ENCODE measurements at regions not wholly inside any gene's neighbourhood (a gene's known extent, or its start where the extent isn't known, plus 50 kb on each side); places are given as distances from the start of the nearest gene placed in this dataset.
"Not testable (repeated sequence)": the region's sequence is repeated elsewhere in the genome, so short reads cannot be mapped to it uniquely, and the experiment has no call there.

DNA sequence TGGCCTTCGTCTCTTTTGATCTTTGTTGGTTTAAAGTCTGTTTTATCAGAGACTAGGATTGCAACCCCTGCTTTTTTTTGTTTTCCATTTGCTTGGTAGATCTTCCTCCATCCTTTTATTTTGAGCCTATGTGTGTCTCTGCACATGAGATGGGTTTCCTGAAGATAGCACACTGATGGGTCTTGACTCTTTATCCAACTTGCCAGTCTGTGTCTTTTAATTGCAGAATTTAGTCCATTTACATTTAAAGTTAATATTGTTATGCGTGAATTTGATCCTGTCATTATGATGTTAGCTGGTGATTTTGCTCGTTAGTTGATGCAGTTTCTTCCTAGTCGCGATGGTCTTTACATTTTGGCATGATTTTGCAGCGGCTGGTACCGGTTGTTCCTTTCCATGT is 448.4 kb upstream of the RUNX1 start:
- H3K4me3 ChIP-seq (ENCODE audit: low read depth in 1 of 2, low read length in 2 of 2); H3K27ac ChIP-seq (ENCODE audit: low read length); H3K27me3 ChIP-seq (ENCODE audit: low read depth, low read length); H3K36me3 ChIP-seq (ENCODE audit: control insufficient read depth in 1 of 2, insufficient read depth in 2 of 2, low read length in 2 of 2); H3K9me3 ChIP-seq (ENCODE audit: control insufficient read depth in 1 of 2, low read length in 2 of 2); H3K4me1 ChIP-seq (ENCODE audit: control insufficient read depth in 1 of 2, insufficient read depth in 2 of 2, low read length in 2 of 2): not testable (repeated sequence)

DNA sequence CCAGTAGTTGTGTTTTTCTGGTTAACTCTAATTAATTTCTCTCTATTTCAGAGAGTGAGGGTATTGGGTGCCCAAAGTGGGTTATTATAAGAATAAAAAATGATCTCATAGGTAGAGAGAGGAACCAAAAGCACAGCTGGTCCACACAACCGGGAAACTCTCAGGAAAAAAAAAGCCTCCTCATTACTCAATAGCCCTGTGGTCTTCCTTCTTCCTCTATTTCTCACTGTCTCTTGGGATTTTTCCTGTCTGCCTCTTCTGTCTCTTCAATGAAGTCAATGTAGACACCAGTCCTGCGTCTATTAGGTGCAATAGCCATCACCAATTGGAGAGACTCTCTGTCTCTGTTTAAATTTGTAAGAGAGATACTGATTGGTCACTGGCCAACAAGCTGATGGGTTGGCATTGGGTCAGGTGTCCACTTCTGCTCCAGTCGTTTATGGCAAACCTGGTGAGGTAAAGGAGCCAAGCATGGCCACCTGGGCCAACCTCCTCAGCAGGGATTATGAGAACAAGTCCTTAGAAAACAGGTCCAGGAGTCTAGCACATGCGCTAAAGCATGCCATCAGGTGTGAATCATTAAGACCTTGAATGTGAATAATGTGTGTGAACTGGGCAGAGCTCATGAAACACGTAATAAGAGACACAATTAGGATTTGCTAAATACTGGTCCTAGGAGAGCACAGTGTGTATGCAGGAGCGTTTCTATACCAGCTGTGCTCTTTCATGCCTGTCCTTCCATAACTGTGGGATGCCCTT is 443.0 kb upstream of the RUNX1 start:
- Histone ChIP-seq H3K27me3 (ENCODE audit: low read depth, low read length) (no peaks in the 10 kb centered on the region), H3K36me3 (ENCODE audit: control insufficient read depth in 1 of 2, insufficient read depth in 2 of 2, low read length in 2 of 2) (no peaks in the 10 kb centered on the region), H3K4me1 (ENCODE audit: control insufficient read depth in 1 of 2, insufficient read depth in 2 of 2, low read length in 2 of 2) (peaks cover 0 to 4% of the 10 kb centered on the region in 2 donors), H3K4me3 (ENCODE audit: low read depth in 1 of 2, low read length in 2 of 2) (no peak overlapping the region), H3K9me3 (ENCODE audit: control insufficient read depth in 1 of 2, low read length in 2 of 2) (no peaks in the 10 kb centered on the region), H3K27ac (ENCODE audit: low read length) (no peak overlapping the region)

DNA sequence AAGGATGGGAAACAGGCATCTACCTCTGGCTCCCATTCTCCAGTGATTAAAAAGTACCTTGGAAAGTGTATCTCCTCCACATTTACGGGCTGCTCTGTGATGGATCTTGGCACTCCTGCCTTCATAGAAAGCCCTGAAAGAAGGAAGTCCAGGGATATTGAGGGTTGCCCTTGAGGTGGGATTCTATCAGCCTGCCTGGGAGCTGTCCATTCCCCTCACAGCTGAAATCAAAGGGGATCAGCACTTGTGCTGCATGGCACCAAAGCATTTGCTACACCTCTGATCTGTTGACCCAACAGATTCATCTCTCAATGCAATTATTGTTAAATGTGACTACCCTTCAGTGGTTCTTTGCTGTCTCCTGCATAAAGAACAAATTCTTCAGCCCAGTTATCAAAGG is 442.0 kb upstream of the RUNX1 start:
- no peak overlapping the region for H3K4me3 ChIP-seq (ENCODE audit: low read depth in 1 of 2, low read length in 2 of 2)
- no peaks in the 10 kb centered on the region for H3K36me3 ChIP-seq (ENCODE audit: control insufficient read depth in 1 of 2, insufficient read depth in 2 of 2, low read length in 2 of 2)
- H3K27ac ChIP-seq (ENCODE audit: low read length): no peak overlapping the region
- H3K4me1 ChIP-seq (ENCODE audit: control insufficient read depth in 1 of 2, insufficient read depth in 2 of 2, low read length in 2 of 2): peaks cover 0 to 4% of the 10 kb centered on the region in 2 donors
- H3K9me3 ChIP-seq (ENCODE audit: control insufficient read depth in 1 of 2, low read length in 2 of 2): no peaks in the 10 kb centered on the region
- no peaks in the 10 kb centered on the region for H3K27me3 ChIP-seq (ENCODE audit: low read depth, low read length)

DNA sequence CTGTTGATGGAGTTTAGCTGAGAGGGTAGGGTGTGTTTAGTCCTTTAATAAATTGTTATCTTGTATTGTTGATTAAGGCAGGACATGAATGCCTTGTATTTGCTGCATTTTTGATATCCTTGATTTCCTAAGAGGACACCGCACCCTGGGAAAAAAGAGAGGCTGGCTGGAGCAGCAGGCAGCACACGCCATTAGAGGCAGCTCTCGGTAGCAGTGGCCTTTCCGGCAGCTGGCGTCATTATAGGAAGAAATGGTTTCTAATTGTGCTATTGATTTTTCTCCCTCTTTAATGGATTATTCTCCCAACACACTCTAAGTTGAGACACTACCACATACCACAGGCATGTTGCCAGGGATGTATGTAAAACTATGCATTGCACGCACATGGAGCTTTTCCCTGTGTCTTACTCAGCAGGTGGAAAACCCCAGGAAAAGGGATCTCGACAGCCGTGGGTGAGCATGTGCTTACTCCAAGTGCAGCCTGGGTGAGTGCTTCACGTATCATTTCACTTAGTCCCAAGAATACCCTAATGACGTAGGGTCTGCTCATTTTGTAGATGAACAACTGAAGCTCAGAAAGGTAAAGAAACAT is 440.4 kb upstream of the RUNX1 start:
- H3K36me3 ChIP-seq (ENCODE audit: control insufficient read depth in 1 of 2, insufficient read depth in 2 of 2, low read length in 2 of 2): no peaks in the 10 kb centered on the region

DNA sequence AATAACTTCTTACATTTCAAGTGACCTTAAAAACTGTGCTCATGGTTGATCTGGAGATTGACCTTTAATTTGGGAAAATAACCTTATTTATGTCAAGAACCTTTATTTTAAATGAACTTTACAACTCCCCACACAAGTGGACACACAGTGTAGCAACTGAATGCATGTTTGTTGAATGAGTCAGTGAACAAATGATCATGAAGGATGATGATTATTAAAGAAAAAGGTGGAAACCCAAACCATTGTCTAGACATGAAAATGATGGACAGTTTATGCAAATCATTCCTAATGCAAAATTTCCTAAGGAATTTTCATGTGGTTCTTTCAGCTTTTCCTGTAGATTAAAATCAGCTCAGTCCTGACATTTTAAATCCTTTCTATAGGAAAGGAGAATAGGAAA is 439.8 kb upstream of the RUNX1 start:
- Histone ChIP-seq H3K9me3 (ENCODE audit: control insufficient read depth in 1 of 2, low read length in 2 of 2) (no peaks in the 10 kb centered on the region), H3K27ac (ENCODE audit: low read length) (no peak overlapping the region), H3K36me3 (ENCODE audit: control insufficient read depth in 1 of 2, insufficient read depth in 2 of 2, low read length in 2 of 2) (no peaks in the 10 kb centered on the region), H3K4me1 (ENCODE audit: control insufficient read depth in 1 of 2, insufficient read depth in 2 of 2, low read length in 2 of 2) (peaks cover 0 to 4% of the 10 kb centered on the region in 2 donors), H3K4me3 (ENCODE audit: low read depth in 1 of 2, low read length in 2 of 2) (no peak overlapping the region), H3K27me3 (ENCODE audit: low read depth, low read length) (no peaks in the 10 kb centered on the region)

More for the DNA sequence above, 440.4 kb upstream of the RUNX1 start:
- Histone ChIP-seq H3K4me3 (ENCODE audit: low read depth in 1 of 2, low read length in 2 of 2) (no peak overlapping the region), H3K27ac (ENCODE audit: low read length) (no peak overlapping the region), H3K27me3 (ENCODE audit: low read depth, low read length) (no peaks in the 10 kb centered on the region), H3K4me1 (ENCODE audit: control insufficient read depth in 1 of 2, insufficient read depth in 2 of 2, low read length in 2 of 2) (peaks cover 0 to 4% of the 10 kb centered on the region in 2 donors), H3K9me3 (ENCODE audit: control insufficient read depth in 1 of 2, low read length in 2 of 2) (no peaks in the 10 kb centered on the region)

DNA sequence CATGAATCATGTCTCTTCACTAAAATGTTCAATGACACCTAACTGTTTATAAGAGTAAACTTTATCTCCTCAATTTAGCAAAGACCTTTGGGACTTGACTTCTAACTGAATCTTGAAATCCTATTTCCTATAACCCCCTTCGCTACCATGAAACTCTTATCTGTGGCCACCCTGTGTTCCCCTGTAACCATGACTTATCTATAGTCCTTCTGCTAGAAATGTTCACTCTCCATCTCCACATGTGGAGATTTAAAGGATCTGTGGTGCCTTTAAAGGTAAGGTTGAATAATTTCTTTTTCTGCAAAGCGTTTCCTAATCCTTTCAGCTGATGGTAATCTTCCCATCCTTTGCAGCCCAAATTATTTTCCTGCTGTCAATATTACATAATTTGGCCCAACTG is 436.3 kb upstream of the RUNX1 start:
- no peak overlapping the region for H3K4me3 ChIP-seq (ENCODE audit: low read depth in 1 of 2, low read length in 2 of 2)
- H3K27ac ChIP-seq (ENCODE audit: low read length): no peak overlapping the region
- H3K4me1 ChIP-seq (ENCODE audit: control insufficient read depth in 1 of 2, insufficient read depth in 2 of 2, low read length in 2 of 2): no peaks in the 10 kb centered on the region
- no peaks in the 10 kb centered on the region for H3K36me3 ChIP-seq (ENCODE audit: control insufficient read depth in 1 of 2, insufficient read depth in 2 of 2, low read length in 2 of 2)
- H3K27me3 ChIP-seq (ENCODE audit: low read depth, low read length): no peaks in the 10 kb centered on the region
- H3K9me3 ChIP-seq (ENCODE audit: control insufficient read depth in 1 of 2, low read length in 2 of 2): no peaks in the 10 kb centered on the region

DNA sequence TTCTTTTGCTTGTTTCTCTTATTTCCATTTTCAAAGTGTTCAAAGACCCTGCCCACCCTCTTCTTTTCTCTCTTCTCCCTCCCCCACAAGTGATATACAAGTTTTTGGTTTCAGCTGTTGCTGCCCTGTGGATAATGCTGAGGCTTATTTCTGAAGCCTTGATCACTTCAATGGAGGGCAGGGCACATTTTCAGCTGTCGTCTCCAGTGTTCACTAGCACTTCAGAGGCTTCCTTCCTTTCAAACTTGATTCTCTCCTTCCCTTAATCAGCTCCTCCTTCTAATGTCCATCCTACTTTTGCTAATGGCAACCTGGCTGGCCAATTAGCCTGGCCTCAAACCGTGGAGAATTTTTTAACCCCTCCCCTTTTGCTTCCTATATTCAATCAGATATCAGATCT is 435.7 kb upstream of the RUNX1 start:
- no peaks in the 10 kb centered on the region for H3K27me3 ChIP-seq (ENCODE audit: low read depth, low read length)
- no peaks in the 10 kb centered on the region for H3K9me3 ChIP-seq (ENCODE audit: control insufficient read depth in 1 of 2, low read length in 2 of 2)
- no peak overlapping the region for H3K27ac ChIP-seq (ENCODE audit: low read length)

DNA sequence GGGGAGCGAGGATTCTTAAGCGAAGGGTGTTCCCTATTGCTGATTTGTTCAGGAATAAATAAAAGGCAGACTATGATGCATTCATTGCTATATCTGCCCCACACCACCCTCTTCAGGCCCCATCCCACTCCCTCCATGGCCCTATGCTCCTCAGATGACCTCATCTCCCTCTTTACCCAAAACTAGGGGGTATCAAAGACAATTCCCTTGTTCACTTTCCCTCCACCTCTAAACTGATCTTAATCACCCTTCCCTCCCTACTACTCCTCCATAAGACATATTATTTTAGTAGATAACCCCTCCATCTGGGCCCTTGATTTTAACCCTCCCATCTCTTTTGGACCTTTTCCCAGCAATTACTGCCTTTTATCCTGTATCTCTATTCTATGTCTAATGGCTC is 434.9 kb upstream of the RUNX1 start:
- no peak overlapping the region for H3K4me3 ChIP-seq (ENCODE audit: low read depth in 1 of 2, low read length in 2 of 2)
- H3K36me3 ChIP-seq (ENCODE audit: control insufficient read depth in 1 of 2, insufficient read depth in 2 of 2, low read length in 2 of 2): no peaks in the 10 kb centered on the region
- no peaks in the 10 kb centered on the region for H3K27me3 ChIP-seq (ENCODE audit: low read depth, low read length)
- no peaks in the 10 kb centered on the region for H3K4me1 ChIP-seq (ENCODE audit: control insufficient read depth in 1 of 2, insufficient read depth in 2 of 2, low read length in 2 of 2)
- H3K9me3 ChIP-seq (ENCODE audit: control insufficient read depth in 1 of 2, low read length in 2 of 2): peaks cover 0 to under 1% of the 10 kb centered on the region in 2 donors
- no peak overlapping the region for H3K27ac ChIP-seq (ENCODE audit: low read length)

More for the DNA sequence above, 435.7 kb upstream of the RUNX1 start:
- Histone ChIP-seq H3K4me1 (ENCODE audit: control insufficient read depth in 1 of 2, insufficient read depth in 2 of 2, low read length in 2 of 2) (no peaks in the 10 kb centered on the region), H3K36me3 (ENCODE audit: control insufficient read depth in 1 of 2, insufficient read depth in 2 of 2, low read length in 2 of 2) (no peaks in the 10 kb centered on the region), H3K4me3 (ENCODE audit: low read depth in 1 of 2, low read length in 2 of 2) (no peak overlapping the region)

DNA sequence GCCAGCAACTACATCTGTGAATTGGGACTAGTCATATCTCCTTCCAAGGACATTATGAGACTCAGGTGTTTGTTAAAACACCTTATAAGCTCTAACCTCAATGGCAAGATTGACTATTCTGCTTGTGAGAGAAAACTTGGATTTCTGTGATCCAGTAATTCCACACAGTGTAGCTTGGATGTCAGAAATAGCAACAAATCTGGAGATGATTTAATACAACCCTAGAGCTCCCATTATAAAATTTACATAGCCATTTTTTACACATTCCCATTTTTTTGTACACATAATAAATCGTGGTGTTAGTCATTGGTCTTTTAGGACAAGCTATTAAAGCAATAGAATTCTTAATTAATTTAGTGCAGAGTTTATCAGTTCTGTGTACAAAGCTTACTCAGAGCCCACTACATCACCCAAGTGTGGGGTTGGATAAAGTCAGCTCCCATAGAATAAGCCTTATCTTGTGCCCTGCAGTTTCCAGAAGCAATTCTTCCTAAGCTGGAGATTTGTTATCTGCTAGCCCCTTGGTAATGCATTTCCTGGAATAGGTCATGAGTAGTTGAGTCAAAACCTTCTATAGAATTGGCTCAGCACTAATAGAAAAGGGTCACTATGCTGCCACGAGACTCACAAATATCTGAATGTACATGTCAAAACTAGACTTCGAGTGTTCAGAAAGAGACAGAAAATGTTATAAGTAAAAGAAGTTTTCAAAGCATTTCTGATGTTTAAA is 434.0 kb upstream of the RUNX1 start:
- Histone ChIP-seq H3K36me3 (ENCODE audit: control insufficient read depth in 1 of 2, insufficient read depth in 2 of 2, low read length in 2 of 2) (no peaks in the 10 kb centered on the region), H3K4me1 (ENCODE audit: control insufficient read depth in 1 of 2, insufficient read depth in 2 of 2, low read length in 2 of 2) (no peaks in the 10 kb centered on the region), H3K4me3 (ENCODE audit: low read depth in 1 of 2, low read length in 2 of 2) (no peak overlapping the region), H3K27me3 (ENCODE audit: low read depth, low read length) (no peaks in the 10 kb centered on the region), H3K27ac (ENCODE audit: low read length) (no peak overlapping the region), H3K9me3 (ENCODE audit: control insufficient read depth in 1 of 2, low read length in 2 of 2) (peaks cover 0 to 2% of the 10 kb centered on the region in 2 donors)

DNA sequence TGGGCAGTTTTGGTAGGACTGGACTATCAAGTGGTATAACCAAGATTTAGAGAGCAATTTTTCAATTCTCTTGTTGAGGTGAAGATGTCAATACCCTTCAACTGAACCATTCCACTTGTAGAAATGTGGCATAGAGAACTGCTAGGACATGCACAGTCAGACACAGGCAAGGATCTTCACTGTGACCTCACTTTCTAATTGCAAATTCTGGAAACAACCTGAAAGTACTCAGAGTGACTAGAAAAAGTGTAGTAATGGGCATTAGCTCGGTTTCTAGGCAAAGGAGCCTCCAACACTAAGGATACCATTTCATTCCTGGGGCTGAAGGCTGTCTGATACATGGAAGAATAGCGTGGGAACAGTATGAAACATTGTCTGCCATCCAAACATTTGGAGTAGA is 433.0 kb upstream of the RUNX1 start:
- no peaks in the 10 kb centered on the region for H3K4me1 ChIP-seq (ENCODE audit: control insufficient read depth in 1 of 2, insufficient read depth in 2 of 2, low read length in 2 of 2)
- no peaks in the 10 kb centered on the region for H3K27me3 ChIP-seq (ENCODE audit: low read depth, low read length)
- no peak overlapping the region for H3K27ac ChIP-seq (ENCODE audit: low read length)

DNA sequence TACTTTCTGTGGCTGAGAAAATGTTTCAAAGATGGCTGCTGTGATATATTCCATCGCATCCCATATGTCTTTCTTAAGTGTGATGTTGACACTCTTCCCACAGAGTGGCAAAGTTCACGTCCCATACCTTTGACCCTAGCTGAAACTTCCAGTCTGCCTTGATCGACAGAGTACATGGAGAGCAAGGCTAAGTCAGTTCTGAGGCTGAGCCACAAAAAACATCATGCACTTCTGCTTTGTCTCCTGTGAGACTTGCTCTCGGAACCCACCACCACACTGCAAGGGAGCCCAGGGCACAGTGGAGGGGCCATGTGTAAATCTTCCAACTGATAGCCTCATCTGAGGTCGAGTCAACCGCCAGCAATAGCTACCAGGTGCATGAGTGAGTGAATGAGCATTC is 431.9 kb upstream of the RUNX1 start:
- Histone ChIP-seq H3K27ac (ENCODE audit: low read length) (no peak overlapping the region), H3K4me3 (ENCODE audit: low read depth in 1 of 2, low read length in 2 of 2) (no peak overlapping the region), H3K4me1 (ENCODE audit: control insufficient read depth in 1 of 2, insufficient read depth in 2 of 2, low read length in 2 of 2) (no peaks in the 10 kb centered on the region), H3K36me3 (ENCODE audit: control insufficient read depth in 1 of 2, insufficient read depth in 2 of 2, low read length in 2 of 2) (no peaks in the 10 kb centered on the region), H3K9me3 (ENCODE audit: control insufficient read depth in 1 of 2, low read length in 2 of 2) (peaks cover 0 to 2% of the 10 kb centered on the region in 2 donors), H3K27me3 (ENCODE audit: low read depth, low read length) (no peaks in the 10 kb centered on the region)

More for the DNA sequence above, 433.0 kb upstream of the RUNX1 start:
- H3K4me3 ChIP-seq (ENCODE audit: low read depth in 1 of 2, low read length in 2 of 2): no peak overlapping the region
- H3K9me3 ChIP-seq (ENCODE audit: control insufficient read depth in 1 of 2, low read length in 2 of 2): peaks cover 0 to 2% of the 10 kb centered on the region in 2 donors
- H3K36me3 ChIP-seq (ENCODE audit: control insufficient read depth in 1 of 2, insufficient read depth in 2 of 2, low read length in 2 of 2): no peaks in the 10 kb centered on the region
